T-helper 1 cell treated with Interleukin-12 subunit alpha and Interleukin-12 subunit beta and Interleukin-4 antibody, amounts not matched to agents 30 ng/mL and 1 ng/mL, for 36 hours (primary cell): ENCODE measurements at regions not wholly inside any gene's neighbourhood (a gene's known extent, or its start where the extent isn't known, plus 50 kb on each side); places are given as distances from the start of the nearest gene placed in this dataset.
"Not testable (repeated sequence)": the region's sequence is repeated elsewhere in the genome, so short reads cannot be mapped to it uniquely, and the experiment has no call there.

Experiments used
- intact Hi-C: fragments of 100-400 bp; cut with micrococcal nuclease; formaldehyde crosslinking; loops from one replicate; pipeline ENCODE4 v1.15.1; 2024

GRCh38 chr16:31975826-31976419 lies 102.3 kb downstream of the ZNF267 start:
- intact Hi-C loops, result not testable (repeated sequence)

- intact Hi-C loops, result not testable (repeated sequence)
Measured at GRCh38 chr16:31978463-31978862, 104.9 kb downstream of the ZNF267 start.

GRCh38 chr16:31981739-31982138 lies 108.1 kb downstream of the ZNF267 start:
- intact Hi-C loops, result not testable (repeated sequence)

- intact Hi-C loops, result not testable (repeated sequence)
Measured at GRCh38 chr16:31982986-31983385, 109.4 kb downstream of the ZNF267 start.

GRCh38 chr16:31983666-31984065 lies 110.1 kb downstream of the ZNF267 start:
- intact Hi-C loops, result not testable (repeated sequence)

GRCh38 chr16:31986895-31987294 lies 113.3 kb downstream of the ZNF267 start:
- intact Hi-C loops, result not testable (repeated sequence)

- intact Hi-C loops, result not testable (repeated sequence)
Measured at GRCh38 chr16:31988595-31989581, 115.3 kb downstream of the ZNF267 start.

- intact Hi-C loops, result loop anchor here (10.0 kb wide), 1 partner anchor 135 kb away; no protein-coding TSS in a partner anchor
Measured at GRCh38 chr16:31990261-31990660, 116.7 kb downstream of the ZNF267 start.

- intact Hi-C loops, result loop anchor here (10.0 kb wide), 1 partner anchor 136 kb away; no protein-coding TSS in a partner anchor
Measured at GRCh38 chr16:31990980-31991379, 117.4 kb downstream of the ZNF267 start.

GRCh38 chr16:31996325-31996724 lies 122.7 kb downstream of the ZNF267 start:
- intact Hi-C loops, result loop anchor here (10.0 kb wide), 1 partner anchor 142 kb away; no protein-coding TSS in a partner anchor

- intact Hi-C loops, result not testable (repeated sequence)
Measured at GRCh38 chr16:32002496-32002895, 128.9 kb downstream of the ZNF267 start.

GRCh38 chr16:32003819-32004218 lies 130.2 kb downstream of the ZNF267 start:
- intact Hi-C loops, result not testable (repeated sequence)

- intact Hi-C loops, result not testable (repeated sequence)
Measured at GRCh38 chr16:32038783-32039496, 165.3 kb downstream of the ZNF267 start.

- intact Hi-C loops, result not testable (repeated sequence)
Measured at GRCh38 chr16:32039919-32040318, 166.3 kb downstream of the ZNF267 start.

- intact Hi-C loops, result not testable (repeated sequence)
Measured at GRCh38 chr16:32066016-32066651, 187.0 kb upstream of the TP53TG3D start.

- intact Hi-C loops, result not testable (repeated sequence)
Measured at GRCh38 chr16:32071586-32071985, 181.5 kb upstream of the TP53TG3D start.

GRCh38 chr16:32083891-32084290 lies 169.2 kb upstream of the TP53TG3D start:
- intact Hi-C loops, result not testable (repeated sequence)

- intact Hi-C loops, result not testable (repeated sequence)
Measured at GRCh38 chr16:32084656-32085401, 168.3 kb upstream of the TP53TG3D start.

GRCh38 chr16:32085438-32086141 lies 167.5 kb upstream of the TP53TG3D start:
- intact Hi-C loops, result not testable (repeated sequence)

GRCh38 chr16:32115562-32115961 lies 137.5 kb upstream of the TP53TG3D start:
- intact Hi-C loops, result not testable (repeated sequence)
